ENCODE measurements at regions not wholly inside any gene's neighbourhood (a gene's known extent, or its start where the extent isn't known, plus 50 kb on each side); places are given as distances from the start of the nearest gene placed in this dataset.

DNA sequence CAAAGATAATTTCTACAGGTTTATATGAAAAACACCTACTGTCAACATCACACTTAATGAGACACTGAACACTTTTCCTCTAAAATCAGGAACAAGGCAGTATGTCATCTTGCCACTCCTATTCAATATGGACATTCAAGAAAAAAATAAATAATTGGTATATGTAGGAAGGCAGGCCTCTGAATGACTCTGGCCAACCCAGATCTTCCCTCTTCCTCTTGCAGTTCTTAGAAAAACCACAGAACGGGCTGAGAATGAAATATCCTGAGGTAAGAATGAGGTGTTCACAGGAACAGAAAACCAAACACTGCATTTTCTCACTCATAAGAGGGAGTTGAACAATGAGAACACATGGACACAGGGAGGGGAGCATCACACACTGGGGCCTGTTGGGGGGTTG, 1207.2 kb upstream of the CITED2 start:
- TF ChIP-seq, protein P1, sequence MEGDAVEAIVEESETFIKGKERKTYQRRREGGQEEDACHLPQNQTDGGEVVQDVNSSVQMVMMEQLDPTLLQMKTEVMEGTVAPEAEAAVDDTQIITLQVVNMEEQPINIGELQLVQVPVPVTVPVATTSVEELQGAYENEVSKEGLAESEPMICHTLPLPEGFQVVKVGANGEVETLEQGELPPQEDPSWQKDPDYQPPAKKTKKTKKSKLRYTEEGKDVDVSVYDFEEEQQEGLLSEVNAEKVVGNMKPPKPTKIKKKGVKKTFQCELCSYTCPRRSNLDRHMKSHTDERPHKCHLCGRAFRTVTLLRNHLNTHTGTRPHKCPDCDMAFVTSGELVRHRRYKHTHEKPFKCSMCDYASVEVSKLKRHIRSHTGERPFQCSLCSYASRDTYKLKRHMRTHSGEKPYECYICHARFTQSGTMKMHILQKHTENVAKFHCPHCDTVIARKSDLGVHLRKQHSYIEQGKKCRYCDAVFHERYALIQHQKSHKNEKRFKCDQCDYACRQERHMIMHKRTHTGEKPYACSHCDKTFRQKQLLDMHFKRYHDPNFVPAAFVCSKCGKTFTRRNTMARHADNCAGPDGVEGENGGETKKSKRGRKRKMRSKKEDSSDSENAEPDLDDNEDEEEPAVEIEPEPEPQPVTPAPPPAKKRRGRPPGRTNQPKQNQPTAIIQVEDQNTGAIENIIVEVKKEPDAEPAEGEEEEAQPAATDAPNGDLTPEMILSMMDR (IDR thresholded peaks at IDR 0.05; ENCODE audit: low read depth, low read length): no peak
- TF ChIP-seq, protein P2, sequence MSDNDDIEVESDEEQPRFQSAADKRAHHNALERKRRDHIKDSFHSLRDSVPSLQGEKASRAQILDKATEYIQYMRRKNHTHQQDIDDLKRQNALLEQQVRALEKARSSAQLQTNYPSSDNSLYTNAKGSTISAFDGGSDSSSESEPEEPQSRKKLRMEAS (IDR thresholded peaks at IDR 0.05; ENCODE audit: low read depth, low read length): no peak
